GM18505 (cell line): ENCODE measurements at regions not wholly inside any gene's neighbourhood (a gene's known extent, or its start where the extent isn't known, plus 50 kb on each side); places are given as distances from the start of the nearest gene placed in this dataset.

Experiments
- ATAC-seq: cut with Tn5 transposase; IDR thresholded peaks from one replicate; pipeline ENCODE4 v1.9.1; 2021; ENCODE audit not compliant: unreplicated experiment
- POLR2A ChIP-seq: IDR thresholded peaks from 4 replicates; pipeline ENCODE4 v1.6.1; 2011; ENCODE audit warnings: borderline replicate concordance; ENCODE audit not compliant: insufficient read depth, insufficient read length; ENCODE audit errors: extremely low read depth

DNA sequence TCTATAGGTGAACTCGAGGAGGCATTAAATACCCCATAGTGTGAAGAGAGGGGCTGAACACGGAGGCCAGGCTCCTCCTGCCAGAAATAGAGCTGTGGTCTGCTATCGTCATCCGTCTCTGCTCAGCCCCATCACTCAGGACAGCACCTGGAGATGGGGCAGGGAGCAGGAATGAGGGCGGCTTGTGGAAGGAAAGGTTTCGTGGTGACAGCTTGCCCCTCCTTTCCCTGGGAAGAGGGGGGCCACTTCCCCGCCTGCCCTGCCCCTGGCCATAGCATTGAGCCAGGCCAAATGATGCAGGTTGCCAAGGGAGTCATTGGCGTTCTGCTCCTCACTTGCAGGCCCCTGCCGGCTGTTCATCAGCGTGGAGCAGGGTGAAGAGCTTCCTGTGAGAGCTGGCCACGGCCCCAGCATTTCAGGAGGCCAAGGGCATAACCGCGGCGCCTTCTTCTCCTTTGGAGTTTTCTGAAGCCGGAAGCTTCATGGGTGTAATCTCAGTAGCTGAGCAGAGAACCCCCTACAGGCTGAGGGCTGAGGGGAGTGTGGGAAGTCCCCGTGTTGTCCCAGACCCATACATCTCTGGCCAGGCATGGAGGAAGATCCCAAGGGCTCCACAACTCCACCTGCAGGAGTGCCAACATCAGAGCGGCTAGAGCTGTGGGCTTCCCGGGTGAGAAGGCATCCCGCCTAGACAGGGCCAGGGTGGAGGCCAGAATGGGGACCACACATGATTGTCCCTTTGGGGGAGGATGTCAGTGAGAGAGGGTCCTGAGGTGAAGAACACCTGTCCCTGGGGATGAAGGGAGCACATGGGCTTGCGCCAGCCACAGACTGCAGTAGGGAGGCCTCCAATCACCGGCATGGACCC is 112.5 kb upstream of the GLI2 start:
- no peak for TF ChIP-seq POLR2A
- no peak for ATAC-seq

DNA sequence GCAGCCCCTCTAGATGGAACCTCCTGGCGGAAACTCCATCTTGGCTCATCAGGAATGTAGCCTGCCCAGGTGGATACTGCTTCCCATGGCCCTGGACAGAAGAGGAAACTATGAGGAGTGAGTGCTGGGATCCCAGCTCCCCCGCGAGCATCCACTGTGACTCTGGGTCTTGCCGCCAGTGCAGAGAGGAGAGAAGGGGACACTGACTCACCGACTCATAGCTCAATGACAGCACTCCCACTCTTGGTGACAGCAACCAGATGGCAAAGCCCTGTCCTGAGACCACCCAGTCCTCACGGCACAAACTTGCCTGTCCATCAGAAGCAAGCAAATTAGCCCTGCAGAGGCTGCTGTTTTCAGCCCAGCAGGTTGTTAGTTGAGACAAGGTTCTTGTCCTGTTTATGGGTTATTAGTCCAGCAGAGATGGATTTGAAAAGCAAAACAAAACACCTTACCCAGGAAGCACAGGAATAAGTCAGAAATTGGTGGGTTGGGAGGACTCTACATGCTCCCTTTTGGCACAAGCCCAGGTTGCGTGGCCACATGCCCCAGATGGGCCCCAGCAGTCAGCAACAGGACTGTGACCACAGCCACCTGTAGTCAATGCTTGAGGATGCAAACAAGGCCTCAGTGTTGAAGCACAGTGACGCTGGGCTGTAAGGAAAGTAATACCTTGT is 111.5 kb upstream of the GLI2 start:
- ATAC-seq: no peak
- TF ChIP-seq POLR2A: no peak

DNA sequence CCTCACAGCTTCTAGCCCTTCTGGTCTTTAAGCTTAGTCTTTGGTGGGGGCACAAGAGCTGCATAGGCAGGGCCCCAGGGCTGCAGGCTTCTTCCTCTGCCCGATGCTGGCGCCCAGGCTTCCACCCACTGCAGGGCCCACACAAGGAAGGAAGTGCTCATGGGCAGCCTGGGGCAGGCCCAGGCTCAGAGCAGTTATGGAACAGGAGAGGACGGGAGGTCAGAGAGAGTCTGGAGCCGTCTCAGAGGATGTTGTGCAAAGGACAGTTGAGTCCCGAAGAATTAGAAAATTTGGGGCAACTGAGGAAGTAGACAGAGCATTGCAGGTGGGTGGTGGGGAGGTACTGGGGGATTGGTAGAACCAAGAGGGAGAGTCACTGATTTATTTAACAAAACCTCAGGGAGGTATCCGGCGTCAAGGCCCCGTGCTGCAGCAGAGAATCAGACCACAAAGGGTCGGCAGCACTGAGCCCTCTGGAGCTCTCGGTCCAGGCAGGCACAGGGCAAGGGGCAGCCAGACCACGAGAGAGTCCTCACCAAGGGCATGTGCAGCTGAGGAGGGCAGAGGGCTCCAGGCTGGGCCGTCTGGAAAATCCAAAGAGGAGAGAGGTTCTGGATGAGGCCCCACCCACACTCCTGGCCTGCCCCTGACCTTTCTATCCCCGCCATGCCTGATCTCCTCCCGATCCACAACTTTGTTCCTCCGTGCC is 110.8 kb upstream of the GLI2 start:
- TF ChIP-seq POLR2A: no peak
- no peak for ATAC-seq

DNA sequence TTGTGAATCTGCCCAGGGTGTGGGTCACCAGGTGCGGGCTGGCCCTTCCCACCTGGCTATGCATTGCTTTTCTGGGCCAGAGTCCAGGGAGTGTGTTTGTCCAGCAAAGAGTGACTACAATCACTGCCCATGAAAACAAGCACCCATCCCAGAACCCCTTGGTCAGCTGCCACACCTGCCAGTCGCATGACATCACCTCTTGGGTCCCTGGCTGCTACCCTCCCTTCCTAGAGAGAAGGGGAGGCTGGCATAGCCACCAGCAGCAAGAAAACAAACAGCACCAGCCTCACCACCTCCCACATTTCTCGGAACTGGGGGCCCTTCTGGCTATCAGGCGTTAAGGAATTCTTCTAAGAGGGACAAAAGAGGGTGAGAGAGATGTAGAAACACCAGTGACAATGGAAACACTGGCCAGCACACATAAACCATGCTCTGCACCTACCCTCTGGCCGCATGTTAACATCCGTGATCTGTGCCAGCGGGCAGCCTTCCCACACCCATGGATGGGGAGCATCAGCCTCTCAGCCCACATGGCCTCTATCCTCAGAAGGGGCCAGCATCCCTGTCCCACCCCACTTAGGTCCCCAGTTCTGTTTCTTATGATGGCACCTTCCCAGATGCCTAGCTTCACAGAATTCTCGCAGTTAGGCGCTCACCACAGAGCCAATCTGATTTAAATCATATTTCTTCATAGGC is 109.7 kb upstream of the GLI2 start:
- ATAC-seq: no peak

DNA sequence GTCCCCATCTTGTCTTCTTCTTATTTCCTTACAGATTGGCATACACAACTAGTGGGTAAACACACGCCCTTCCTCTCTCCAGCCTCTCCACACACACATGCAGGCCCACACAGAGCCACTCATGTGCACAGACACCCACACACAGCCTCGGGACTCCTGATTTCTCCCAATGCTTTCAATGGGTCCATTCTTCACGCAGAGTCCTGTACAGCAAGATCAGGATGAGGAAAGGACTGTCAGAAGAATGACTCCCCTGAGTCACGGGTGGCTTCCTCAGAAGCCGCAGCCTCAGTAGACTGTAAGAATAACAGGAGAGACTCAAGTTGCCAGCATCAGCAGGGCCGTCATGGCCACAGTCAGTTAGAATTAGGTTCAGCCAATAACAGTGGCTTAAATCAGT is 109.1 kb upstream of the GLI2 start:
- no peak for TF ChIP-seq POLR2A

More for the DNA sequence above, 109.7 kb upstream of the GLI2 start:
- TF ChIP-seq POLR2A: no peak

GRCh38 chr2:120628248-120628647 is 107.4 kb upstream of the GLI2 start:
- ATAC-seq: no peak
- no peak for TF ChIP-seq POLR2A

More for the DNA sequence above, 109.1 kb upstream of the GLI2 start:
- no peak for ATAC-seq

GRCh38 chr2:120629241-120629895 is 106.3 kb upstream of the GLI2 start:
- TF ChIP-seq POLR2A: no peak

DNA sequence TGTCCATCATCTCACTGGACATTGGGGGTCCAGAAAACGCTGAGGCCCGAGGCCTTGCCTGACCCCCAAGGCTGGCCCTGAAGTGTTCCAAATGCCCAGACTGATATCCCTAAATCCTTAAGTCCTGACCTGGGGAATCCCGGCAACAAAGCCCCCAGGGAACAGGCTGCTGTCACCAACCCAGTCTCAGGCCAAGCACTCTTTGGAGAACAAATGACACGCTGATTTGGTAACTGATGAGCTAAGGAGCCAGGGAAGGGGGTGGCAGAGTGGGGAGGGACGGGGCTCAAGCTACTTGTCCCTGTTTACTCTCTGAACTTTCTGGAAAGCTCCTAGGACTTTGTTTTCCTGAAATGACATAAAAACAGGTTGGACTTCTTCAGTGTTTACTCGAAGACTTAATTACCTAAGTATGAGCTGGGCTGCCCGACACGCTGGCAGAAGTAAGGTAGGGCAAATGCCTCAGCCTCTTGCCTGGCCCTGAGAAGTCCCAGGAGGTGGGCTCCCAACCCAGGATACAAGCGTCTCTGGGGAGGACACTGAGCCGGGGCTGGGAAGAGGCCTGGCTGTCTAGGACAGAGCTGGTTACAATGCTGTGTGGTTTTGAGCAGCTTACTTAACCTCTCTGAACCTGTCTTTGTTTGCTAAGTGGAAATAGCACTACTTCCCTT is 105.5 kb upstream of the GLI2 start:
- no peak for ATAC-seq
- TF ChIP-seq POLR2A: no peak

More at GRCh38 chr2:120629241-120629895, 106.3 kb upstream of the GLI2 start:
- ATAC-seq: no peak

DNA sequence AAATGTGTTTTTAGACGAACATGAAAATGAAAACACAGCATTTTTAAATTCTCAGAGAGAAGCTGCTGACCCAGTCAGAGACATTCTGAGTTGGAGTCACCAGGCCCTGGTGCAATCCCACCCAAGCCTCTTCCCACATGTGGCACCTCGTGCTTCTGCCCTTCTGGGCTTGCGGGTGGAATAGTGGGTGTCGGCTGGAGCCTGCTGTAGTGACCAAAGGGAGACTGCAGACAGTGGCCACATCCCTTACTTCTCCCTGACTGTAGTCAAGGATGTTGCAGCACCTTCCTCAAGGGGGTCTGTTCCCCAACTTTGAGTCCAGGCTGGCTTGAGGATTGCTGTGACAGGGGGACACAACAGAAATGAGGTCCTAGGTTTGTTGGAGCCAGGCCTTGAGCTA is 104.4 kb upstream of the GLI2 start:
- no peak for TF ChIP-seq POLR2A
- ATAC-seq: no peak

DNA sequence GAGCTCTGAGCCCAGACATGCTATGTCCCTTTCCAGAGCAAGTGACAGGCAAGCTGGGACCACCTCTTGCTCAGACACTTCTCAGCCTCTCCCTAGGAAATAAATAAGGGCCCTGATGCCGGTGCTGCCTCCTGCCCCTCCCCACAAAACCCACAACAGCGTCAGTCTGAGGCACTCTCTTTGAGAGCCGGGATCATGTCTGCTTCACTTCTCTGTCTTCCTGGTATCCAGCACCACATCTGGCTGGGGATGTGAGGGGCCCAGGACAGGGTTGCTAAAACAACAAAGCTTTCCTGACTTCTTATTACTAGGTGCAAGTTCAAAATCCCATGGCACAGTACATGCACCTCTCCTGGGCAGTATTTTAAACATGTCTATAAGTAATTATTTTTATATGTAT is 103.9 kb upstream of the GLI2 start:
- no peak for TF ChIP-seq POLR2A
- no peak for ATAC-seq

GRCh38 chr2:120632796-120633646 is 102.6 kb upstream of the GLI2 start:
- ATAC-seq: no peak
- no peak for TF ChIP-seq POLR2A

- ATAC-seq: no peak
- TF ChIP-seq POLR2A: no peak
Observed at GRCh38 chr2:120634533-120634932, 101.1 kb upstream of the GLI2 start.

GRCh38 chr2:120635146-120635545 is 100.5 kb upstream of the GLI2 start:
- no peak for ATAC-seq
- TF ChIP-seq POLR2A: no peak
